Astrocyte of the spinal cord (primary cell): ENCODE measurements at regions not wholly inside any gene's neighbourhood (a gene's known extent, or its start where the extent isn't known, plus 50 kb on each side); places are given as distances from the start of the nearest gene placed in this dataset.
"Not testable (repeated sequence)": the region's sequence is repeated elsewhere in the genome, so short reads cannot be mapped to it uniquely, and the experiment has no call there.

Experiments
- DNase-seq: peaks from one replicate; pipeline ENCODE4 v3.0.0; 2011; ENCODE audit warnings: low read depth, low spot score
- H3K4me3 ChIP-seq: 2 replicates; pipeline ENCODE4 v1.5.1; 2011; ENCODE audit warnings: low read depth, mild to moderate bottlenecking, low read length, moderate library complexity
- in situ Hi-C: cut with HindIII; loops from 2 replicates; pipeline ENCODE4 v1.10.0; 2017; ENCODE audit warnings: low sequenced_read_pairs
- TF ChIP-seq, protein P1 (sequence below): IDR thresholded peaks from 2 replicates; pipeline ENCODE4 v1.5.1; 2012; ENCODE audit warnings: low read depth, mild to moderate bottlenecking, low read length, inconsistent platforms

DNA sequence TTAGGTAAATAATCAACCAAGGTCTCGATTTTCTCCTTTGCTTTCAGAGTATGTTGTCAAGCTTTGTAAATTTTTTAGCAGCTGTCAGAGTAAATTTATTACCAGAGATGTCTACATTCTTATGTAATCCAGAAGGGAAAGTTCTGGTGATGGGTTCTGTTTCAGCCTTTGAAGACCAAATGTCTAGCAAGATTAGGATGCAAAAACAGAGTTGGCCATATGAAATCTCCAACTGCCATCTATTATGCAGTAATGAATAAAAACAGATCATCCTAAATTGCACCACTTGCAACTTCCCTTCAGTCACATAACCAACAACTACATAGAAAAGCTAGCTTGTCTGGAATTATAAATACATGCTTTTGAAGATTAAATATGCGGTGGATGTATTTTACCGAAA is 826.8 kb upstream of the KIF2B start:
- DNase-seq: no peak
- TF ChIP-seq, protein P1, sequence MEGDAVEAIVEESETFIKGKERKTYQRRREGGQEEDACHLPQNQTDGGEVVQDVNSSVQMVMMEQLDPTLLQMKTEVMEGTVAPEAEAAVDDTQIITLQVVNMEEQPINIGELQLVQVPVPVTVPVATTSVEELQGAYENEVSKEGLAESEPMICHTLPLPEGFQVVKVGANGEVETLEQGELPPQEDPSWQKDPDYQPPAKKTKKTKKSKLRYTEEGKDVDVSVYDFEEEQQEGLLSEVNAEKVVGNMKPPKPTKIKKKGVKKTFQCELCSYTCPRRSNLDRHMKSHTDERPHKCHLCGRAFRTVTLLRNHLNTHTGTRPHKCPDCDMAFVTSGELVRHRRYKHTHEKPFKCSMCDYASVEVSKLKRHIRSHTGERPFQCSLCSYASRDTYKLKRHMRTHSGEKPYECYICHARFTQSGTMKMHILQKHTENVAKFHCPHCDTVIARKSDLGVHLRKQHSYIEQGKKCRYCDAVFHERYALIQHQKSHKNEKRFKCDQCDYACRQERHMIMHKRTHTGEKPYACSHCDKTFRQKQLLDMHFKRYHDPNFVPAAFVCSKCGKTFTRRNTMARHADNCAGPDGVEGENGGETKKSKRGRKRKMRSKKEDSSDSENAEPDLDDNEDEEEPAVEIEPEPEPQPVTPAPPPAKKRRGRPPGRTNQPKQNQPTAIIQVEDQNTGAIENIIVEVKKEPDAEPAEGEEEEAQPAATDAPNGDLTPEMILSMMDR: no peak
- no peak overlapping the region for H3K4me3 ChIP-seq
- in situ Hi-C loops: no loop called here

DNA sequence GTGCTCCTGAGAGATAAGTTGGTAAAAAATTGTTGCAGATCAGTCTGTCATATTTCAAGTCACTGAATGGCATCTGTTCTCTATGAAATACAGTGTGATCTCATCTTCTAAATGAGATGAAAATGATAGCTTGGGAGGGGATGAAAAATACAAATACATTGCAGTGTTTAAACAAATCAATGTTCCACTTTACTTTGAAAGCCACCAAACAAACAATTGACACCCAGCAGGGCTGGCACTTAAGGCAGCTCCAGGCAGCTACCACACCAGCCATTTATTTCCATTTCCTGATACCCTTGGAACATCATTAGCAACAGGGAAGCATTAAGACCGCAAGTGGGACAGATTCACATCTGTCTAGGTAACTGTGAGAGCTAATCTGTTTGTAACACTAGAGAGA is 827.6 kb upstream of the KIF2B start:
- no peak for DNase-seq
- in situ Hi-C loops: no loop called here
- TF ChIP-seq, protein P1: no peak
- H3K4me3 ChIP-seq: no peak overlapping the region

DNA sequence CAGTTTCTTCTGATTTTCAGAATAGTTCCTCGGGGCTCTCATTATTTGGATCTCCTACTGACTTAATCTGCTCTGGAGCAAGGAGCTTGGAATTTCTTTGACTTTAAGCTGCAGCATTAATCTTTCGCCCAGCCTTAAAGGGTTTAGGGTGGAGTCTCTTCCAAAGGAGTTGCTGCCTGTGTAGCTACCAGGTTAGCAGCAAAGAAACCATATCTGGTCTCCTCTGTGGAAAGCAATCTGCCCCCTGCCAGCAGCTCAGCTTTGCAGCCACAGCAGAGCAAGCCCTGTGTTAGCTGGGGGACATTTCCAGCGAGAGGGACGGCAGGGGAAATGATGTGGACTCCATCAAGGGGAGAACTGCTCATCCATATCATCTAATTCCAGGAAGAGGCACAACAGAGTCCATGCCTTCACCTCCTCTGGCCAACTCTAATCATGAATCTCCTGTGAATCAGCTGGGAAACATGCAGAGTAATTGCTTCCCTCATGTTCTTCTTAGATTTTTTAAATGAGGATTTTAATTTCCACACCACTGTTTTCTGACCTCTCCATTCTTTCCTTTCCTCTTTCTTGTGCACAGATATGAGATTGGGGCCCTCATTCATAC is 827.6 kb upstream of the CA10 start:
- no peak for DNase-seq
- in situ Hi-C loops: no loop called here
- TF ChIP-seq, protein P1: no peak
- no peak overlapping the region for H3K4me3 ChIP-seq

DNA sequence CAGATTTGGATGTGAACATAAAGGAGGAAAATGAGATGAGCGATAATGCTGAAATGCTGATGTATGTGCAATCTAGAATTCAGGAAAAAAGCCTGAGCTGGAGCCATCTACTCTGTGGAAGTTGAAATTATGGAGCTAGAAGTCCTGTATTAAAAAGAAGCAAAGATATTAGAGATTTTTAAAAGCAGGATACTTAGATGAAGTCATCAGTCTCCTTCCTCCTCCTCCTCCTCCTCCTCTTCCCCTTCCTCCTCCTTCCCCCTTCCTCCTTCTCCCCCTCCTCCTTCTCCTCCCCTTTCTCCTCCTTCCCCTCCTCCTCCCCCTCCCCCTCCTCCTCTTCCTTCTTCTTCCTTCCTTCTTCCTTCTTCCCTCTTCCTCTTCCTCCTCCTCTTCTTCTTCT is 823.8 kb upstream of the CA10 start:
- TF ChIP-seq, protein P1: no peak
- no peak overlapping the region for H3K4me3 ChIP-seq
- DNase-seq: no peak
- in situ Hi-C loops: no loop called here

DNA sequence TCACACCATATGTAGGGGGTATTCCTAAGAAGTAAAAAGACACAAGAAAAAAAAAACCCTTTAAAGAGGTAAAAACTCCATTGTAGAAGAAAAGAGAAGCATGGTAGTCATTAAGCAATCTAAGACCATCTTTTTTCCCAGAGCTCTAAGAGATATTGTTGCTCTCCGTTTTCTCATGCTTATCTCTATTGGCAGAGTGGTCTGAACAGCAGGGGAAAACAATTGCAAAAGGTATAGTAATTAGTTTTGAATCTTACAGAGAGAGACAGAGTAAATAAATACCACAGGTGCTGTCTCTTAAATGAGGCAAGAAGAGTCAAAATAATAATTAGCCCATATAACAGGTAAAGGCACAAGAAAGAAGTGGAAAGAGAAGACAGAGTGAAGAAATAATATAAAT is 821.4 kb upstream of the CA10 start:
- H3K4me3 ChIP-seq: no peak overlapping the region
- TF ChIP-seq, protein P1: no peak
- no peak for DNase-seq
- in situ Hi-C loops: no loop called here

DNA sequence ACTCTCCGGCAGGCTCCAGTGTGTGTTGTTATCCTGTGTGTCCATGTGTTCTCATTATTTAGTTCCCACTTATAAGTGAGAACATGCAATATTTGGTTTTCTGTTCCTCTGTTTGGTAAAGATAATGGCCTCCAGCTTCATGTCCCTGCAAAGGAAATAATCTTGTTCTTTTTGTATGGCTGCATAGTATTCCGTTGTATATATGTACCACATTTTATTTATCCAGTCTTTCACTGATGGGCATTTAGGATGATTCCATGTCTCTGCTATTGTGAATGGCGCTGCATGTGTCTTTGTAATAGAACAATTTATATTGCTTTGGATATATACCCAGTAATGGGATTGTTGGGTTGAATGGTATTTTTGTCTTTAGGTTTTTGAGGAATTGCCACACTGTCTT is 807.3 kb upstream of the CA10 start:
- in situ Hi-C loops: no loop called here
- no peak overlapping the region for H3K4me3 ChIP-seq
- TF ChIP-seq, protein P1: no peak
- no peak for DNase-seq

DNA sequence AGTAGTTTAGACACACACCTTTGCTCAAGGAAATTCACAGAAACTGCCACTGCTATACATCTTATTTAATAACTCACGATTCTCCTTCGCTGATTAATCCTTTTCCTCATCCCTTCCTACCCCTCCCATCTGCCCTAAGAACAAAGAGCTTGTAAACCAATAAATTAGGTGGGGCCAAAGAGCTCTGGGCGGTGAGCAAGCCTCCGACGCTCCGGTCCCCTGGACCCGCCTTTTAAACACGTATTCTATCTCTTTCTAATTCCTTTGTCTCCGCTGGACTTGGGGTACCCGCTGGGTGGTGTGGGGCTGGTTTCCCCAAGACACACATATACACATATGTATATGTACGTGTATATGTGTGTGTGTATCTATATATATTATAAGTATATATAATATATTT is 803.2 kb upstream of the CA10 start:
- in situ Hi-C loops, H3K4me3 ChIP-seq, DNase-seq: not testable (repeated sequence)
